Kasumi-1 (cell line): ENCODE measurements at regions not wholly inside any gene's neighbourhood (a gene's known extent, or its start where the extent isn't known, plus 50 kb on each side); places are given as distances from the start of the nearest gene placed in this dataset.
A peak's percentile ranks its signal among the peaks of the same experiment; 100 is the strongest.
"Not testable (repeated sequence)": the region's sequence is repeated elsewhere in the genome, so short reads cannot be mapped to it uniquely, and the experiment has no call there.

Experiments used
- DNase-seq, 2 experiments: peaks; one replicate each; lab custom pipeline; 2025; lab: John Stamatoyannopoulos, UW

DNA sequence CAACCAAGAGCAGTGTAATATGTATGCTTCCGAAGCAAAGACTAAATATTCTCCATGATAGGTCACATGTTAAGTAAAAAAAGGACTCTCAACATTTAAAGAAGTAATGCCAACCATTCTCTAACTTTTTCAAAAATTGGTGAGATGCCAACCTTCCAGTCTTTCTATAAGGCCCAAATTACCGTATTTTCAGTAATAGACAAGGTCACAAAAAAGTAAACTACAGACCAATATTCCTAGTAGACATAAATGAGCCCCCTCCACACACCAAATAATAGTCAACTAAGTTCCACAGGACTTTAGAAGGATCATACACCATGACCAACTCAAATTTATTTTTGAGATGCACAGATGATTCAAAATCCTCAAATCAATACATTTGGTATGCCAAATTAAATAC lies 867.4 kb downstream of the TMEM121 start:
- no peak for DNase-seq

DNA sequence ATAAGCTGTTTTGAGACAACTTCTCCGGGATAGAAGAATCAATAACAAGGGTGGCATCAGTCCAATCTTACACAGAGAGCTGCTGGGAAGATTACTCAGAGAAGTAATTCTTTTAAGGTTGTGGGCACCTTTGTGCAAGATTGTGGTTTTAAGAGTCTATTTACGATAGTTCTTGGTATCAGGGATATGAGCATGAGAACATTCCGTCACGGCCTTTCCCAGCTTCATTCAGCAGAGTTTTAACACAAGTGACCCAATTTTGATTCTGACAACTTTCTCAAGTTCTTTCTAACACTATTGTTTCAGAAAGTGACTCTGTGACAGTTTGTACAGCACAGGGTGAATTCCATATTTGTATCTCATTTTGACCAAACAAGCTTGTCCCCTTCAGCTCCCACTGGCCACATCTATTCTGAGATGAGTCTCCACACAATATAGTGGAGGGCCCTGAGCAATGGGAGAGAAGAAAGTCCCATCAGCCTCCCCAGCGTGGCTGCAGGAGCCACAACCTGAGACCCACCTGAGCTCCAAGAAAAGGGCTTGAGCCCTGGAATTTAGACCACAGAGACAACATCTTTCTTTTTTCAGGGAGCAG lies 869.2 kb downstream of the TMEM121 start:
- DNase-seq = no peak

DNA sequence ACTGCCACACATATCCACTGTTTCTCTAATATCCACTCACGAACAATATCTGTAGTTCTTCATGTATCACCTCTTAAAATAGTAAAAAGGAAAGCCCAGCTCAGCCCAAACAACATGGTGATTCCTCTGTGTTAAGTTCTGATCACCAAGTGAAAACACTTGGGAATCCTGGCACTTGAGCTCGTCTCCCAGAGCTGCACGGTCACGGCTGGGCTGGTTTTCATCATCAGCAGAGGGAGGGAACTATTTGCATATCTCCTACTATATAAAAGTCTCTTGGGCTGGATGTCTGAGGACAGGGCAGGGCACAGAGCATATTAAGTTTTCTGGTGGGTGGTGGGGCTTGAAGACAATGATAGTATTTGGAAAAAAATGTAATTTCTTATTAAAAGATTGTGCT lies 870.6 kb downstream of the TMEM121 start:
- no peak for DNase-seq

DNA sequence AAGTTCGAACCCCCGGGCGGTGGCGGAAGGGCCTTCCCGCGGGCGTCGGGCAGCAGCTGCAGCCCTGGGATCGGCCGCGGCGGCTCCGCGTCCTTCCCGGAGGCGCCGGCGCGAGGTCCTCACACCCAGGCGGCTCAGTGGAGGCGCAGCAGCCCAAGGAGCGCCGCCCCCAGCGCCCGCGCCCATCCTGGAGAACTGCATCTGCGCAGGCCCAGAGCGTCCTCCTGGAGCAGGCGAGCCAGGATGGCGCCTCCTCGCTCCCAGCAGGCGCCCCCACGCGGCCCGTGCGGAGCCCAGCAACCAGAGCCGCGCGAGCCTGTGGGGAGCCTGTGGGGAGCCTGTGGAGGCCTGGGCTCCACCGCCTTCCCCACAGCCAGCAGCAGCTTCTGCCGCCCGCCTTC lies 872.5 kb downstream of the TMEM121 start:
- not testable (repeated sequence) for DNase-seq

DNA sequence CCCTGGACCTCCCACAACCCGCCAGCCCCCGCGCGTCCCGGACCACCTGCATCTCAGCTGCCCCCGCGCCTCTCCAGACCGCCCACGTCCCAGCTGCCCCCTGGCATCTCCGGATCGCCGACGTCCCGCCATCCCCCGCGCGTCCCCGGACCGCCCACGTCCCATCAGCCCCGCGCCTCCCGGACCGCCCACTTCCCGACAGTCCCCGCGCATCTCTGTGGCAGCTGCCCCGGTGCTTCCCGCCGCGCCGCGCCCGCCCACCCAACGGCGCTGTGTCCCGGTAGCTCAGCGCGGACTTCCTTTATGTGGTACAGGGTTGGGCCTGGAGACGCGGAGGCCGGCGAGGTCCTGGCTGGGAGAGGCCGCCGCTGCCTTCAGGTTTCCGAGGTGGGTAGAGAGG lies 874.9 kb downstream of the TMEM121 start:
- DNase-seq = not testable (repeated sequence)

DNA sequence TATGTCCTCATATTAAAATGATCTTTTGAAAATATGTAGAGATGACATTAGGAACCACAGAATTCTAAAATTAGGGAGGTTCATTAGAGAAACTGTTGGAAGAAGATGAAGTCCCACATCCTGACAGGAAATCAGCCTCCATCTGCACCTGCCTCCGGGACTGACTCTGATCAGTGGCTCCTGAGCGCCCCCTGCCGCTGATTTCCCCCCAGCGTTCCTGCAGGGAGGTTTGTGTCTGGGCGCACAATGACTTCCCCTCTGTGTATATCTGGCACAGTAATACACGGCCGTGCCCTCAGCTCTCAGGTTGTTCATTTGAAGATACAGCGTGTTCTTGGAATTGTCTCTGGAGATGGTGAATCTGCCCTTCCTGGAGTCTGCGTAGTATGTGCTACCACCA lies 883.8 kb downstream of the TMEM121 start:
- not testable (repeated sequence) for DNase-seq

DNA sequence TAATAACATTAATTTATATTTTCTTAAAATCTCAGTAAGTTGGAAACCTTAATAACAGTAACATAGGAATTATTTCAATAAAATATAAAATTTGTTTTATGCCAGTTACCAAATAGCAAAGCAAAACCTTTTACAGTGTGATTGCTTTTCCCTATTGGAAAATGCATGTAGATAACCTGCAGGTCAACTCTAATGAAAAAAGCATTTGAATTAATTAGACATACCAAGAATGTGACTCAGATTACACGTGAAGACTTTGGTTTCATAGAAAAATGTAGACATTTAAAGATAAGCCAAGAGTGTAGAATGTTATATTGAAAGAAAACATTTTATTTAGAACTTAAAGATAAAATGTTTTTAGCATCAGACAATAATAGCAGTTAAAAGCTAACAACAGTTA lies 888.1 kb downstream of the TMEM121 start:
- DNase-seq = no peak

DNA sequence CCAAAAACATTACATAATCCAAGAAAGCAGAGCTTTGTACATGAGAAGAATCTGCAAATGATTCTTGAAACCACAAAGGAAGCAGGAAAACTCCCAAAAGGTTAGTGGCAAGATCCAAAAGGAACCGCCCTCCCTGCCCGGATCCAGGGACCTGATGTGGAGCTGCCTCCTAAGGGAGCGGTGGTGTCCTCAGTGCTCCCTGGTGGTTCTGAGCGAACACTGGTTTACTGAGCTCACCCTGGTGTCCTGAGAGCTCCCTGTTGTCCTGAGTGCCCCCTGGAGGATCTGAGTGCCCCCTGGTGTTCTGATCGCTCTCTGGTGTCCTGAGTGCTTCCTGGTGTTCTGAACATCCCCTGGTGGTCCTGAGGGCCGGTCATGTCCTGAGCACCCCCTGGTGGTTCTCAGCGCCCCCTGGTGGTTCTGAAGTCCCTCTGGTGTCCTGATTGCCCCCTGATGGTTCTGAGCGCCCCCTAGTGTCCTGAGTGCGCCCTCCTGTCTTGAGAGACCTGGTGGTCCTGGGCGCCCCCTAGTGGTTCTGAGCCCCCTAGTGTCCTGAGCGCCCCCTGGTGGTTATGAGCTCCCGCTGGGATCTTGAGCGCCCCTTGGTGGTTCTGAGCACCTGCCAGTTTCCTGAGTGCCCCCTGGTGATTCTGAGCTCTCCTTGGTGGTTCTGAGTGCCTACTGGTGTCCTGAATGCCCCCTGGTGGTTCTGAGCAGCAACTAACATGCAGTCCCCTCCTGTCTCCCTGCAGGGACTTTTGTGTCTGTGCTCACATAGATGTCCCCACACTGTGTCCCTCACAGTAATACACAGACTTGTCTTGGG lies 891.1 kb downstream of the TMEM121 start:
- DNase-seq = peak in 1 of 2 experiments; percentile 6

DNA sequence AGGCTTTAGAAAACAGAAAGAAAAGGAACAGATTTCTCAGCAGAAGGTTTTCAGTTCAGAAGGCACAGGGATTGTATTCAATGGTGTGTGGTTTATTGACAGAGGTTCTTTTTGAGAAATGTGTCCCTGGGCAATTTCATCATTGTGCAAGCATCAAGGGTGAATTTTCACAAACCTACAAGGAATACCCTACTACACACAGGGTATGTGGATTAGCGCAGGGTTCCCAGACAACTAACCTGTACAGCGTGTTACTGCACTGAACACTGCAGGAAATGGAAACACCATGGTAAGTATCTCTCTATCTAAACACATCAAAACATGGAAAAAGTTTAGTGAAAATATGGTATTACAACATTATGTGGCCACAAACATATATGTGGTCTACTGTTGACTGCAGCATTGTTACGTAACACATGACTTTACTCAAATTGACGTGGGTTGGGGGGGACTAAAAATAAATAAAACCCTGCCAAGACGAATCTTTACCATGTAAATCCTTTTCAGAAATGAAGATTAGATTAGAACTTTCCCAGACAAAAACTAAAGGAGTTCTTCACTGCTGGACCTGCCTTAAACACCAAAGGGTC lies 893.1 kb downstream of the TMEM121 start:
- no peak for DNase-seq

DNA sequence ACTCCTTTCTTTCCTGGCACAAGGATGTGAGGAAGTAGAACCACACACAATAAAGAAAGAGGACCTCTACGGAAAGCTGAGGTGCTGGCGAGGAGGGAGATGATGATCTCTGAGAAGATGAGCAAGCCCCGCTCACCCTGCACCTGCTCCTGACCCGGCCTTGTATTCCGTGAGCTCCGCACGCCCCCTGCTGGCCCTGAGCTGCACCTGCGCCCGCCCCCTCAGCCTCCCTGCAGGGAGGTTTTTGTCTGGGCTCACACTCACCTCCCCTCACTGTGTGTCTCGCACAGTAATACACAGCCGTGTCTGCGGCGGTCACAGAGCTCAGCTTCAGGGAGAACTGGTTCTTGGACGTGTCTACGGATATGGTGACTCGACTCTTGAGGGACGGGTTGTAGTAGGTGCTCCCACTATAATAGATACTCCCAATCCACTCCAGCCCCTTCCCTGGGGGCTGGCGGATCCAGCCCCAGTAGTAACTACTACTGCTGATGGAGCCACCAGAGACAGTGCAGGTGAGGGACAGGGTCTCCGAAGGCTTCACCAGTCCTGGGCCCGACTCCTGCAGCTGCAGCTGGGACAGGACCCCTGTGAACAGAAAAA lies 895.1 kb downstream of the TMEM121 start:
- peak; percentile 42 to 49 for DNase-seq

DNA sequence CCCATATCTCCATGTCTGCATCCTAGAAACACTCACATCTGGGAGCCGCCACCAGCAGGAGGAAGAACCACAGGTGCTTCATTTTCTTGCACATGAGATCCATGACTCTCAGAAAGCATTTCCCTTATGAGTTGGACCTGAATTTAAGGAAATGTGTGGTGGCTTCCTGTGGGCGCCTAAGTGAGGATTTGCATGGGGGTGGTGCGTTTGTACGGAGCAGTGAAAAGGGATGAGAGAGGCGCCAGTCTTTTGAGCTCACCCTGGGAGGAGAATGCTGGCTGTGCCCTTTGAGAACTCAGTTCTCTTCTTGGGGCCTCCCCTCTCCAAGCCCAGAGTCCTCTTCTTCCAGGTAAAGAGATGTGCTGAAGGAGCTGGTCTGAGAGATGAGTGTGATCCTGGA lies 895.7 kb downstream of the TMEM121 start:
- no peak for DNase-seq

DNA sequence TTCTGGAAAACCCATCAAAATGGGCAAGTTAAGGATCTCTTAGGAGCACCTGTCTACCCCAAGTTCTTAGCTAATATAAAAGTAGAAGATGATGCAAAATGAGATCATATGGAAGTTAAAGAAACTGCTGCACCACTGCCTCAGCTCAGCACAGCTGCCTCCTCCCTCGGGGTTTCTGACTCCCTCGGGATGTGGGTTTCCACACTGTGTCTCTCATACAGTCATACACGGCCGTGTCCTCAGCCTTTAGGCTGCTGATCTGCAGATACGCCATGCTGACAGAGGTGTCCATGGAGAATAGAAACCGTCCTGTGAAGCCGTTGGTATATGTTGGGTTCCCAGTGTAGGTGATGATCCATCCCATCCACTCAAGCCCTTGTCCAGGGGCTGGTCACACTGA lies 898.8 kb downstream of the TMEM121 start:
- not testable (repeated sequence) for DNase-seq

DNA sequence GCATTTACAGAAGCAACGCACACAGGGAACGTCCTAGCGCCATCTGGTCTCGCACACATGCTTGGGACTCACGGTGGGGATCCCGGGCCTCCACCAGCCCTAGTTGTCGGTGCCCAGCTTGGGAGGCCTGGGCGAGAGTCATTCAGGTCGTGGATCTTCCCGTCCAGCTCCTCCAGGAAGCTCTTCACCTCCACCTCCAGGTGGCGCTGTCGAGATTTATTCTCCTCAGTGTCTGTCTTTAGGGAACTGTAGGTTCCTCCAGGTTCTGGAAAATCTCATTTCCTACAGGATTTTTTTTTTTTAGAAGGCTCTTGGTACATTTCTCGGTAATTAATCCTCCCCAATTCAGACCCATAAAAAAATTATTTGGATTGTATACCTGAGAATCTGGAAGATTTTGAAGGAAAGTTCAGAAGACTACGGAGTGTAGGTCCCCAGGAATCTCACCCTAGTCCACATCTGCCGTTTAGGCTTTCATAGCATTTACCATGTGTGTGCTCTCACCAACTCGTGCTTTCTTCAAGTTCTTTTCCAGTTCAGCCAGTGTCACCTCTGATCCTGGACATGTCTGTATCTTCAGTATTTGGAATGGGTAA lies 910.0 kb downstream of the TMEM121 start:
- DNase-seq = peak; percentile 28 to 32

DNA sequence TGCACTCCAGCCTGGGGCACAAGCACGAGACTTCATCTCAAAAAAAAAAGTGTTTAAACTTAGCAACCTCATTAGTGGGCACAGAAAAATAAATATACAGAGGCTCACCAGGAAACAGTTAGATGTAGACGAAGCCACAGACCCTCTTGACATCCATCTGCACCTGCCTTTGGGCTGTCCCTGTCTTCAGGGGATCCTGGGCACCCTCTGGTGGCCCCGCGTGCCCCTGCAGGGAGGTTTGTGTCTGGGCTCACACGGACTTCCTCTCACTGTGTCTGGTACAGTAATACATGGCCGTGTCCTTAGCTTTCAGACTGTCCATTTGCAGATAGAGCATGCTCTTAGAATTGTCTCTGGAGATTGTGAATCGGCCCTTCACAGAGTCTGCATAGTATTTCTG lies 916.5 kb downstream of the TMEM121 start:
- peak; percentile 7 to 16 for DNase-seq

DNA sequence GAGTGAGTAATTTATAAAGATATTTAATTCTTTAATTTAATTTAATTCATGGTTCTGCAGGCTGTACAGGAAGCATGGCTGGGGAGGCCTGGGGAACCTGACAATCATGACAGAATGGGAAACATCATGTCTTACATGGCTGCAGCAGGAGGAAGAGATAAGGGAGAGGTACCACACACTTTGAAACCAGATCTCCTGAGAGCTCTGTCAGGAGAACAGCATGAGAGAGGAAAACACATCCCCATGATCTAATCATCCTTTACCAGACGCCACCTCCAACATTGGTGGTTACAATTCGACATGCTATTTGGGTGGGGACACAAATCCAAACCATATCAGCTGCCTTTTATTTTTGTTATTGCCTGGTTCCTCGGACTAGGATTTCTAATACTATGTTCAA lies 928.6 kb downstream of the TMEM121 start:
- no peak for DNase-seq

DNA sequence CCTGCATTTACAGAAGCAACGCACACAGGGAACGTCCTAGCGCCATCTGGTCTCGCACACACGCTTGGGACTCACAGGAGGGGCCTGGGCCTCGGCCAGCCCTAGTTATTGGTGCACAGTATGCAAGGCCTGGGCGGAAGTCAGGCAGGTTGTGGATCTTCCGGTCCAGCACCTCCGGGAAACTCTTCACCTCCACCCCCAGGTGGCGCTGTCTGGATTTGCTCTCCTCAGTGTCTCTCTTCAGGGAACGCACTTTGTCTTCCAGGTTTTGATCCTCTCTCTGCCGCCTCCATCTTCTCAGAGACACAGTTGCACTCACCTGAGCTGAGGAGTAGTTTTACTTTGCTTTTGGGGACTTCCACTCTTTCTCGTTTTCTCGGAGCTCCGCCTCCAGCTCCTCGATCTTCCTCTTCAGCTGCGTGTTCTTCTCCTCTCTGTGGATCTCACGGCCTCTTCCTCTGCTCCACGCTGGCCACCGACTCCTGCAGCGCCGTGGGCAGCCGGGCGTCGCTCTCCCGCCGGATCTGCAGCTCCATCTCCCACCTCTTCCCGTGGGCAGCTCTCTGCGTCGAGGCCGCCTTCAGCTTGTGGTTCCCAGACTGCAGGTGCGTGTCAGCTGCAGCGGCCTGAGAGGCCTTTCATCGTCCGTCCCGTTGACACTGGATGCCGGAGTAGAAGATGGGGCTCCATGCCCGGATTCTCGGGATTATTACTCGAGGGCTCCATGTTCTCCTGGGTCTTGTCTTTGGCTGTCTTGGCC lies 933.8 kb downstream of the TMEM121 start:
- peak; percentile 36 to 43 for DNase-seq

DNA sequence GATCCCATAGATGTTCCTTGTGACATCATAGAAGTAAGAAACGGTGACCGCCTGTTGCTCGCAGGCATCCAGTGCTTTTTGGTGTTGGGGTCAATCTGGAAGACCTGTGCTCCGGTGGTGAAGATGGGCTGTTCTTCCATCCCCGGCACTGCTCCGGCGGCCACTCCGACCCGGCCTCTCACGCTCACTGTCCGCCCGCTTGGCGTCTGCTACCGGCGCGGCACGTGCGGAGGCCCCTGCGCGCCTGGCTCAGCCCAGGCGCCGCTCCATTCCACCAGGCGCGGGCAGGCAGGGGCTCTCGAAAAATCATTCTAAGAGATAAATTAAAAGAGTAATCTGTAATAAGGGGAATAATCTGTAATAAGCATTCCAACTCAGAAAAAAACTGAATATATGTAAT lies 934.5 kb downstream of the TMEM121 start:
- DNase-seq = no peak

DNA sequence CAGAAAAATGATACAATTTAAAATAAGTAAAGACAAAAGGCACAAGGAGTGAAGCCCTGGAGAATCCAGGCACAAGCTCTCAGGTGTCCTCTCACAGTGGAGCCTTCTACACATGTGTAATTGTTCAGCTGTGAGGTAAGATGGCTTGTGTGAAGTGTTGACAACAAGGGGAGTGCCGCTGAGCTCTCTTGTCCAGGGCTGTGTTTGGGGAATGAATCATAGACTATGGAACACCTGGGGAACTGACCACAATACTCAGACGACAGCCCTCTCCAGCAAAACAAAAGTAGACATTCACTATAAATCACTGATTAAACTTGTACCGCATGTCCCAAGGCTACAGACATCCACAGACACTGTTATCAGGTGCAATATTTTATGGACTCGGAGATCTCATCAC lies 940.1 kb downstream of the TMEM121 start:
- not testable (repeated sequence) for DNase-seq

DNA sequence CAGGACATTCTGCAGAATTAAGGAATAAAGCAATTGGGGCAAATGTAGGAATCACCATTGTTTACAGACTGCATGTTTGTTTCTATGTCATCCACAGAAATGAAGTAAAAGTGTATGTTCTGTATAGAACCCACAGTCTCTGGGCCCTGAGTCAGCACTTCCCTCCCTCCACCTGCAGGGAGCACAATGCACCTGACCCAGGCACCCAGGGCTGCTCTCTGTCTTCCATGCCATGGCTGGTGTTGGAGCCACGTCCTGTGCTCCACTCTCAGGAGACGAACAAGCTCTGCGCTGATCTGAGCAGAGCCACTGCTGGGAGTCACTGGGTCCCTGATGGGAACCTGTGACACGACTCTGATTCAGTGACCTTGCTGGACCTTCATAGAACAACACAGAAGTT lies 942.5 kb downstream of the TMEM121 start:
- DNase-seq = not testable (repeated sequence)

DNA sequence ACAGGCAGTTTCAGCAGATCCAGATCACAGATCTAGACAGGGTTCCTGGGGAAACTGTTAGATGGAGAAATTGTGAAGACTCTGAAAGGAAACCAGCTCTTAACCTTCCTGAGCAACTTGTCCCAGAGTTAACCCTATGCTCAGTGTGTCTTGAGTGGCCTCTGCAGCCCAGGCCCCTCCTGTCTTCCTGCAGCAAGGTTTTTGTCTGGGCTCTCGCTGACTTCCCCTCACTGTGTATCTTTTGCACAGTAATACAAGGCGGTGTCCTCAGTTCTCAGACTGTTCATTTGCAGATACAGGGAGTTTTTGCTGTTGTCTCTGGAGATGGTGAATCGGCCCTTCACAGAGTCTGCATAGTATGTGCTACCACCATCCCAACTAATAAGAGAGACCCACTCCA lies 943.6 kb downstream of the TMEM121 start:
- not testable (repeated sequence) for DNase-seq

DNA sequence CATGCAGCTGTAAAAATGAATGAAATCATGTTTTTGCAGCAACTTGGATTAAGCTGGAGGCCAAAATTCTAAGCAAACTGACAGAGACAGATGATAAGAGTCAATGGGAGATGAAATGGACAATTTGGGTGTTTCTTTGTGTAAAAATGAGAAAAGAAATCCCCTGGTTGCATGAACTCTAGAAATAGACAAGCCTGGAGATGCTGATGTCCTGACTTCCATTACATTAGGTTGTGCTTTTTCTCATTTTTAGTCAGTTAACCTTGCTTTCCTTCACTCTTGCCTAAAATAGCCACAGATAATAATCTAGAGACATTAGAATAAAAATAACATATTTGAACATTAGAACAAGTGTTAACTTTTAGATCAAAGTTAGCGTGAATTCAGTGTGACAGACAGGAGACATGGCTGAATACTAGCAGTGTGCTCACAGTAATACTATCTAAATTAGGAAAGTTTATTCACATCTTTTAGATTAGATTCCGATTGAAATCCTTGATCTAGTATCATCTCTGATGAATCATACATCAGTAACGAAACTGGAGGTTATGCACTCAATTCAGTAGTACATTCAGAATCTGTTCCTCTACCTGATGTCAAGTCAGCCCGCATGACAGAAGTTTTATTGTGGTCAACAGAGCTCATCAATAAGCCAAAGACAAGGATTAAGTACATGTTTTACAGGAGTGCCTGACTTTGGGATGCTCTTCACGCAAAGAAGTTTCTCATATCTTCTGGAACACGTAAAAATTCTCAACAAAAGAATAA lies 948.1 kb downstream of the TMEM121 start:
- DNase-seq = not testable (repeated sequence)
